Hepatocyte (in vitro differentiated cells): ENCODE measurements at regions not wholly inside any gene's neighbourhood (a gene's known extent, or its start where the extent isn't known, plus 50 kb on each side); places are given as distances from the start of the nearest gene placed in this dataset.

Experiments
- CTCF ChIP-seq: fragments of 200-600 bp; sonication (generic); IDR thresholded peaks from 2 replicates; pipeline ENCODE4 v1.5.1; 2016; ENCODE audit warnings: antibody characterized with exemption, mild to moderate bottlenecking; ENCODE audit not compliant: poor library complexity
- EZH2 ChIP-seq: fragments of 200-600 bp; sonication (generic); IDR thresholded peaks from 2 replicates; pipeline ENCODE4 v1.6.1; 2016; ENCODE audit warnings: antibody characterized with exemption, mild to moderate bottlenecking, borderline replicate concordance

- TF ChIP-seq CTCF (no peak), EZH2 (no peak)
Observed at GRCh38 chr7:11247545-11247944, 273.9 kb downstream of the PHF14 start.
